ENCODE measurements at regions not wholly inside any gene's neighbourhood (a gene's known extent, or its start where the extent isn't known, plus 50 kb on each side); places are given as distances from the start of the nearest gene placed in this dataset.

GRCh38 chr11:93963072-93963471, 58.1 kb upstream of the HEPHL1 start:
- H3K4me3 ChIP-seq: no peak overlapping the region
- no peak overlapping the region for H2AFZ ChIP-seq
- no peaks in the 10 kb centered on the region for H3K27me3 ChIP-seq (ENCODE audit: insufficient read depth)
- no peak for DNase-seq (ENCODE audit: low spot score)
- H3K27ac ChIP-seq (ENCODE audit: low read depth): no peak overlapping the region
- no peaks in the 10 kb centered on the region for H3K36me3 ChIP-seq (ENCODE audit: insufficient read depth)
- no peak overlapping the region for H3K27ac Mint-ChIP-seq
- ATAC-seq: no peak
- H3K4me1 Mint-ChIP-seq: peaks cover under 1% of the 10 kb centered on the region; the same call in 2 of the 3 replicates
- peaks cover 3% of the 10 kb centered on the region; the same call in 1 of the 2 replicates for H3K9me2 ChIP-seq (ENCODE audit: insufficient read depth)
- H3K27me3 Mint-ChIP-seq (ENCODE audit: insufficient read depth, low read depth, poor library complexity): peaks cover 2% of the 10 kb centered on the region
- no peak overlapping the region for H3K4me2 ChIP-seq
- H3K4me3 Mint-ChIP-seq: no peak overlapping the region
- TF ChIP-seq EZH2 (IDR thresholded peaks at IDR 0.05; ENCODE audit: low read depth, unreplicated experiment): no peak
- TF ChIP-seq ZNF114 (CRISPR knock-in tag; IDR thresholded peaks at IDR 0.05): no peak
- no peaks in the 10 kb centered on the region for H3F3A ChIP-seq (replicated peaks; ENCODE audit: low read depth)
- H3K4me1 ChIP-seq (ENCODE audit: insufficient read depth): no peaks in the 10 kb centered on the region
- H4K20me1 ChIP-seq (replicated peaks; ENCODE audit: insufficient read depth): no peaks in the 10 kb centered on the region
- H3K79me2 ChIP-seq (replicated peaks; ENCODE audit: insufficient read depth): no peaks in the 10 kb centered on the region
- no peaks in the 10 kb centered on the region for H3K36me3 Mint-ChIP-seq (ENCODE audit: low read depth)
- H3K9me3 Mint-ChIP-seq: no peaks in the 10 kb centered on the region

DNA sequence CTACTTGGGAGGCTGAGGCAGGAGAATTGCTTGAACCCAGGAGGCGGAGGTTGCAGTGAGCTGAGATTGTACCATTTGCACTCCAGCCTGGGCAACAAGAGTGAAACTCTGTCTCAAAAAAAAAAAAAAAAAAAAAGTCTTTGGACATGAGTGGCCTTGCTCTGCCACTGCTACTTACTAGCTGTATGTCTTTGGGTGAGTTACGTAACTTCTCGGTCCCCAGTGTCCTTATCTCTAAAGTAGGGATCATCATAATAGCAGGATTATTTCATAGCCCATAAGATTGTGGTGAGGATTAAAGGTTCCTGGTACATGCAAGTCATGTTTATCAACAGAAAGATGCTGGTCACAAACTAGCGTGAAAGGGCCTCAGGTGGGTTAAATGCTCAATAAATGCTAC, 53.9 kb upstream of the HEPHL1 start:
- no peak overlapping the region for H3K4me3 Mint-ChIP-seq
- no peaks in the 10 kb centered on the region for H3K36me3 Mint-ChIP-seq (ENCODE audit: low read depth)
- TF ChIP-seq, protein P1, sequence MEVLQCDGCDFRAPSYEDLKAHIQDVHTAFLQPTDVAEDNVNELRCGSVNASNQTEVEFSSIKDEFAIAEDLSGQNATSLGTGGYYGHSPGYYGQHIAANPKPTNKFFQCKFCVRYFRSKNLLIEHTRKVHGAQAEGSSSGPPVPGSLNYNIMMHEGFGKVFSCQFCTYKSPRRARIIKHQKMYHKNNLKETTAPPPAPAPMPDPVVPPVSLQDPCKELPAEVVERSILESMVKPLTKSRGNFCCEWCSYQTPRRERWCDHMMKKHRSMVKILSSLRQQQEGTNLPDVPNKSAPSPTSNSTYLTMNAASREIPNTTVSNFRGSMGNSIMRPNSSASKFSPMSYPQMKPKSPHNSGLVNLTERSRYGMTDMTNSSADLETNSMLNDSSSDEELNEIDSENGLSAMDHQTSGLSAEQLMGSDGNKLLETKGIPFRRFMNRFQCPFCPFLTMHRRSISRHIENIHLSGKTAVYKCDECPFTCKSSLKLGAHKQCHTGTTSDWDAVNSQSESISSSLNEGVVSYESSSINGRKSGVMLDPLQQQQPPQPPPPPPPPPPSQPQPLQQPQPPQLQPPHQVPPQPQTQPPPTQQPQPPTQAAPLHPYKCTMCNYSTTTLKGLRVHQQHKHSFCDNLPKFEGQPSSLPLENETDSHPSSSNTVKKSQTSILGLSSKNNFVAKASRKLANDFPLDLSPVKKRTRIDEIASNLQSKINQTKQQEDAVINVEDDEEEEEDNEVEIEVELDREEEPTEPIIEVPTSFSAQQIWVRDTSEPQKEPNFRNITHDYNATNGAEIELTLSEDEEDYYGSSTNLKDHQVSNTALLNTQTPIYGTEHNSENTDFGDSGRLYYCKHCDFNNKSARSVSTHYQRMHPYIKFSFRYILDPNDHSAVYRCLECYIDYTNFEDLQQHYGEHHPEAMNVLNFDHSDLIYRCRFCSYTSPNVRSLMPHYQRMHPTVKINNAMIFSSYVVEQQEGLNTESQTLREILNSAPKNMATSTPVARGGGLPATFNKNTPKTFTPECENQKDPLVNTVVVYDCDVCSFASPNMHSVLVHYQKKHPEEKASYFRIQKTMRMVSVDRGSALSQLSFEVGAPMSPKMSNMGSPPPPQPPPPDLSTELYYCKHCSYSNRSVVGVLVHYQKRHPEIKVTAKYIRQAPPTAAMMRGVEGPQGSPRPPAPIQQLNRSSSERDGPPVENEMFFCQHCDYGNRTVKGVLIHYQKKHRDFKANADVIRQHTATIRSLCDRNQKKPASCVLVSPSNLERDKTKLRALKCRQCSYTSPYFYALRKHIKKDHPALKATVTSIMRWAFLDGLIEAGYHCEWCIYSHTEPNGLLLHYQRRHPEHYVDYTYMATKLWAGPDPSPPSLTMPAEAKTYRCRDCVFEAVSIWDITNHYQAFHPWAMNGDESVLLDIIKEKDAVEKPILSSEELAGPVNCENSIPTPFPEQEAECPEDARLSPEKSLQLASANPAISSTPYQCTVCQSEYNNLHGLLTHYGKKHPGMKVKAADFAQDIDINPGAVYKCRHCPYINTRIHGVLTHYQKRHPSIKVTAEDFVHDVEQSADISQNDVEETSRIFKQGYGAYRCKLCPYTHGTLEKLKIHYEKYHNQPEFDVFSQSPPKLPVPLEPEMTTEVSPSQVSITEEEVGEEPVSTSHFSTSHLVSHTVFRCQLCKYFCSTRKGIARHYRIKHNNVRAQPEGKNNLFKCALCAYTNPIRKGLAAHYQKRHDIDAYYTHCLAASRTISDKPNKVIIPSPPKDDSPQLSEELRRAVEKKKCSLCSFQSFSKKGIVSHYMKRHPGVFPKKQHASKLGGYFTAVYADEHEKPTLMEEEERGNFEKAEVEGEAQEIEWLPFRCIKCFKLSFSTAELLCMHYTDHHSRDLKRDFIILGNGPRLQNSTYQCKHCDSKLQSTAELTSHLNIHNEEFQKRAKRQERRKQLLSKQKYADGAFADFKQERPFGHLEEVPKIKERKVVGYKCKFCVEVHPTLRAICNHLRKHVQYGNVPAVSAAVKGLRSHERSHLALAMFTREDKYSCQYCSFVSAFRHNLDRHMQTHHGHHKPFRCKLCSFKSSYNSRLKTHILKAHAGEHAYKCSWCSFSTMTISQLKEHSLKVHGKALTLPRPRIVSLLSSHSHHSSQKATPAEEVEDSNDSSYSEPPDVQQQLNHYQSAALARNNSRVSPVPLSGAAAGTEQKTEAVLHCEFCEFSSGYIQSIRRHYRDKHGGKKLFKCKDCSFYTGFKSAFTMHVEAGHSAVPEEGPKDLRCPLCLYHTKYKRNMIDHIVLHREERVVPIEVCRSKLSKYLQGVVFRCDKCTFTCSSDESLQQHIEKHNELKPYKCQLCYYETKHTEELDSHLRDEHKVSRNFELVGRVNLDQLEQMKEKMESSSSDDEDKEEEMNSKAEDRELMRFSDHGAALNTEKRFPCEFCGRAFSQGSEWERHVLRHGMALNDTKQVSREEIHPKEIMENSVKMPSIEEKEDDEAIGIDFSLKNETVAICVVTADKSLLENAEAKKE (CRISPR knock-in tag; IDR thresholded peaks at IDR 0.05): no peak
- TF ChIP-seq JUNB (IDR thresholded peaks at IDR 0.05; ENCODE audit: unreplicated experiment): no peak
- no peak for TF ChIP-seq EZH2 (IDR thresholded peaks at IDR 0.05; ENCODE audit: low read depth, unreplicated experiment)
- TF ChIP-seq, protein P2, sequence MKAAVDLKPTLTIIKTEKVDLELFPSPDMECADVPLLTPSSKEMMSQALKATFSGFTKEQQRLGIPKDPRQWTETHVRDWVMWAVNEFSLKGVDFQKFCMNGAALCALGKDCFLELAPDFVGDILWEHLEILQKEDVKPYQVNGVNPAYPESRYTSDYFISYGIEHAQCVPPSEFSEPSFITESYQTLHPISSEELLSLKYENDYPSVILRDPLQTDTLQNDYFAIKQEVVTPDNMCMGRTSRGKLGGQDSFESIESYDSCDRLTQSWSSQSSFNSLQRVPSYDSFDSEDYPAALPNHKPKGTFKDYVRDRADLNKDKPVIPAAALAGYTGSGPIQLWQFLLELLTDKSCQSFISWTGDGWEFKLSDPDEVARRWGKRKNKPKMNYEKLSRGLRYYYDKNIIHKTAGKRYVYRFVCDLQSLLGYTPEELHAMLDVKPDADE (IDR thresholded peaks at IDR 0.05): no peak
- TF ChIP-seq POLR2AphosphoS5 (IDR thresholded peaks at IDR 0.05; ENCODE audit: low read depth): no peak
- H3K27ac ChIP-seq (ENCODE audit: low read depth): no peak overlapping the region
- no peaks in the 10 kb centered on the region for H3K9me3 Mint-ChIP-seq
- peak overlapping the region; percentile 38; the same call in 1 of the 2 replicates for H2AFZ ChIP-seq
- no peaks in the 10 kb centered on the region for H3K36me3 ChIP-seq (ENCODE audit: insufficient read depth)
- no peaks in the 10 kb centered on the region for H3K4me1 Mint-ChIP-seq
- no peaks in the 10 kb centered on the region for H4K20me1 ChIP-seq (replicated peaks; ENCODE audit: insufficient read depth)
- no peaks in the 10 kb centered on the region for H3K4me1 ChIP-seq (ENCODE audit: insufficient read depth)
- peaks cover 3% of the 10 kb centered on the region; the same call in 1 of the 2 replicates for H3K9me2 ChIP-seq (ENCODE audit: insufficient read depth)
- ATAC-seq (no peak), DNase-seq (ENCODE audit: low spot score) (no peak)
- no peaks in the 10 kb centered on the region for H3K27me3 ChIP-seq (ENCODE audit: insufficient read depth)
- H3K4me3 ChIP-seq: no peak overlapping the region
- H3K27ac Mint-ChIP-seq: no peak overlapping the region
- no peaks in the 10 kb centered on the region for H3F3A ChIP-seq (replicated peaks; ENCODE audit: low read depth)
- H3K27me3 Mint-ChIP-seq (ENCODE audit: insufficient read depth, low read depth, poor library complexity): peaks cover 2% of the 10 kb centered on the region
- H3K79me2 ChIP-seq (replicated peaks; ENCODE audit: insufficient read depth): no peaks in the 10 kb centered on the region
- no peak overlapping the region for H3K4me2 ChIP-seq
